22Rv1 (cell line): ENCODE measurements at regions not wholly inside any gene's neighbourhood (a gene's known extent, or its start where the extent isn't known, plus 50 kb on each side); places are given as distances from the start of the nearest gene placed in this dataset.
A peak's percentile ranks its signal among the peaks of the same experiment; 100 is the strongest.

Experiments
- H3K27ac ChIP-seq: fragments of 450-650 bp; 2 replicates; pipeline ENCODE4 v1.5.1; 2017
- ZFX ChIP-seq: fragments of 450-650 bp; IDR thresholded peaks from 2 replicates; pipeline ENCODE4 v1.6.1; 2017; ENCODE audit warnings: antibody characterized with exemption, borderline replicate concordance
- TF ChIP-seq, protein P1 (sequence below): fragments of 450-650 bp; IDR thresholded peaks from 2 replicates; pipeline ENCODE4 v1.5.1; 2017; ENCODE audit warnings: mild to moderate bottlenecking

DNA sequence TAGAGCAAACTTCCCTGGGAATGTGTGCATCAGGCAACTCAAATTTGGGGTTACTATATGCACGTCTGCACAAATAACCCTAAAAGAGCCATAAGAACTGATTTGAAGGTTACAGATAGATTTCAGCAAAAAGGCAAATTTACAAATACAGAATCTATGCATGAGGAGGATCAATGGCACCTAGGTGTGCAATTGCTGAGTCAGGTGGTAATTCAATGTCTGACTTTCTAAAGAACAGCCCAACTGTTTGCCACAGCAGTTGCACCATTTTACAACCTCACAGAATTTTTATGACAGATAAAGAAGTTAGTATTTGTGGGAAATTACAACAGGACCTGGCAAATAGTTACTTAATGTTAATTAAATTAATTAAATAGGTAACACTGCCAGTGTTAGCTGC lies 405.5 kb downstream of the TMEM114 start:
- no peak overlapping the region for H3K27ac ChIP-seq
- TF ChIP-seq ZFX = no peak
- TF ChIP-seq, protein P1, sequence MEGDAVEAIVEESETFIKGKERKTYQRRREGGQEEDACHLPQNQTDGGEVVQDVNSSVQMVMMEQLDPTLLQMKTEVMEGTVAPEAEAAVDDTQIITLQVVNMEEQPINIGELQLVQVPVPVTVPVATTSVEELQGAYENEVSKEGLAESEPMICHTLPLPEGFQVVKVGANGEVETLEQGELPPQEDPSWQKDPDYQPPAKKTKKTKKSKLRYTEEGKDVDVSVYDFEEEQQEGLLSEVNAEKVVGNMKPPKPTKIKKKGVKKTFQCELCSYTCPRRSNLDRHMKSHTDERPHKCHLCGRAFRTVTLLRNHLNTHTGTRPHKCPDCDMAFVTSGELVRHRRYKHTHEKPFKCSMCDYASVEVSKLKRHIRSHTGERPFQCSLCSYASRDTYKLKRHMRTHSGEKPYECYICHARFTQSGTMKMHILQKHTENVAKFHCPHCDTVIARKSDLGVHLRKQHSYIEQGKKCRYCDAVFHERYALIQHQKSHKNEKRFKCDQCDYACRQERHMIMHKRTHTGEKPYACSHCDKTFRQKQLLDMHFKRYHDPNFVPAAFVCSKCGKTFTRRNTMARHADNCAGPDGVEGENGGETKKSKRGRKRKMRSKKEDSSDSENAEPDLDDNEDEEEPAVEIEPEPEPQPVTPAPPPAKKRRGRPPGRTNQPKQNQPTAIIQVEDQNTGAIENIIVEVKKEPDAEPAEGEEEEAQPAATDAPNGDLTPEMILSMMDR = no peak

DNA sequence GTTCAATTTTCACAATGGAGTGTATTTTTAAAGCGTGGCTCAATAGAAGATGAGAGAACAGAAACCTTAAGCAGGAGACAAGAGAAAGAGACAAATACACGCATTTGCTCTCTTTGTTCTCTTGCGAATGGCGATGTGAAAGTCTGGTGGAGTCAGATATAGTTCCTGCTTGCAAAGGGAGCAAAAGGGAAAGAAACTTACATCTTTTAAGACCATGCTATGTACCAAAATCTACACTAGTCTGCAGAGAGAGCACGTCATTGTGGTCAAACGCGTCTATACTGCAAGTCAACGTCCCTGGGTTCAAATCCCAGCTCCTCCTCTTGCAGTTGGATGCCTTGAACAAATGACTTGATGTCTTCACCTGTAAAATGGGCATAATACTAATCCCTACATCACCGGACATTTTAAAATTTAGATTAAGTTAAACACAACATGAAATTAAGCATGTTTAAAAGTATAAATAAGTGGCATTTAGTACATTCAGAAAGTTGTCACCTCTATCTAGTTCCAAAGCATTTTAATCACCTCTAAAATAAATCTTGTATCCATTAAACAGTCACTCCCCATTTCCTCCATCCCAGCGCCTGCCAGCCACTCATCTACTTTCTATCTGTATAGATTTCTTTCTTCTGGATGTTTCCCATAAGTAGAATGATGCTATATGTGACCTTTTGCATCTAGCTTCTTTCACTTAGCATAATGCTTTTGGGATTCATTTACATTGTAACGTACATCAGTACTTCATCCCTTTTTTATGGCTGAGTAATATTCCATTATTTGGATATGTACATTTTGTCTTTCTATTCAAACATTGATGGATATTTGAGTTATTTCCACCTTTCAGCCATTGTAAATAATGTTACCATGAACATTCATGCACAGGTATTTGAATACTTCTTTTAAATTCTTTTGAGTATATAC lies 406.9 kb downstream of the TMEM114 start:
- TF ChIP-seq, protein P1 = no peak
- no peak for TF ChIP-seq ZFX
- no peak overlapping the region for H3K27ac ChIP-seq

DNA sequence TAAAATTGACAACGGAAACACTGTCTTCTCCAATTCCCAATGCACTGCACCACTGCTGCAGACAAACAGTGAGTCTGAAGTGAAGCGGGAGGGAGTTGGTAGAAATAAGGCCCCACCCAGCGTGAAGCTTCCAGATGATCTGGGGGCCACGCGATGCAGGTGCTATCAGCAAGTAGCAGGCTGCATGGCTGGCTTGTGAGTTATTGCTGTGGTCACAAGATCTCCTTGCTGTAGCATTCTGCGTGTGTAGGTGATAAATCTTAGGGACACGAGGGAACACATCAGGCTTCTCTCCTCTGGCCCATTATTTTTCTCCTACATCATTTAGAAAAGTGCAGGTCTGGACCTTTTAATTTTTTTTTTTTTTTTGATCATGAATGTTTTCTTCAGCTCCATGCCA lies 407.6 kb downstream of the TMEM114 start:
- TF ChIP-seq, protein P1 = no peak
- TF ChIP-seq ZFX = no peak
- H3K27ac ChIP-seq = no peak overlapping the region

DNA sequence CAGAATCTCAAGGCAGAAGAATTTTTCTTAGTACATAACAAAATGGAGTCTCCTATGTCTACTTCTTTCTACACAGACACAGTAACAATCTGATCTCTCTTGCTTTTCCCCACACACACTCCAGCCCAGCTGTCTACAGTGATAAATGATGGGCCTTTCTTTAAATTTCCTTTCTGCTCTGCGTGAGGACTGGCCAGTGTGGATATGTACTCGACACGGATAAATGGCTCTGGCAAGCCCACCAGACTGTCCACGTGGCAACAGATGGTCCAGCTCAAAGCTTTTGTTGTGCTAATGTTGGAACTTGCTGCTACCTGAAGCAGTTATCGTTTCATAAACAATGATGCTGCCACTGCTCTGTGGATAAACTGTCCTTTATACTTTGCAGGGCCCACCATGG lies 410.7 kb downstream of the TMEM114 start:
- no peak overlapping the region for H3K27ac ChIP-seq
- TF ChIP-seq ZFX = no peak
- TF ChIP-seq, protein P1 = no peak

DNA sequence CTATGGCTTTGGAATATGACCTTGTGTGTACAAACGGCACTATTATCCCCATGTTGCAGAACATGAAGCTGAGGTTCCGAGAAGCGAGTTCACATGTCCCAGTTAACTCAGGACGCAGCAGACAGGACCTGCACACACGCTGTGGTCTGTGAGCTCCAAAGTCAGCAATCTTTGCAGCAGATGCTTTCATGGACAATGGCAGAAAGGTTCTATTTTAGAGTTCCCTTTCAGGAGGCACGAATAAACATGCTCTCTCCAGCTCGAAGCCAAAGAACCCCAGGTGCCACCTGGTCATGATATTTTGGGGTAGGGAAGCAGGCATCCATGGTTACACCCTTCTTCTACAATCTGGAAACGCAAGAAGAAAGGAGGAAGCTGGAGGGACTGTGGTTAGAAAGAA lies 412.0 kb downstream of the TMEM114 start:
- no peak overlapping the region for H3K27ac ChIP-seq
- TF ChIP-seq, protein P1 = no peak
- no peak for TF ChIP-seq ZFX

DNA sequence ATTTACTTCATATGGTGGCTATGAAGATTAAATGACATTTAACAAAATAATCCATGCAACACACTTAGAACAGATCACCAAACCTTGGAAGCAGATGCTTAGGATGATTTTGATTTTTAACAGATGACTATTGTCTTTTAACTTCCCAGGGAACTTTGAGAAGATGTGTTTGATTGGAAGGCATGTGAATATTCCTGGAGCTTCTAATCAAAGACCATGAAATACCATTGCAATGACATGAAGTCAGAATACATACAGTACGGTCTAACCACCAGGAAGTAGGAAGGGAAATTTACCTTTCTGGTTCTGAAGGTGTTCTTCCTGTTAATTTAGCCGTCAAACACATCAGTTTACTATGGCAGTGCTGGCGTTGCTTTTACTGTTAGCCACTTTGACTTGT lies 414.9 kb downstream of the TMEM114 start:
- TF ChIP-seq, protein P1 = no peak
- TF ChIP-seq ZFX = no peak
- H3K27ac ChIP-seq = no peak overlapping the region

DNA sequence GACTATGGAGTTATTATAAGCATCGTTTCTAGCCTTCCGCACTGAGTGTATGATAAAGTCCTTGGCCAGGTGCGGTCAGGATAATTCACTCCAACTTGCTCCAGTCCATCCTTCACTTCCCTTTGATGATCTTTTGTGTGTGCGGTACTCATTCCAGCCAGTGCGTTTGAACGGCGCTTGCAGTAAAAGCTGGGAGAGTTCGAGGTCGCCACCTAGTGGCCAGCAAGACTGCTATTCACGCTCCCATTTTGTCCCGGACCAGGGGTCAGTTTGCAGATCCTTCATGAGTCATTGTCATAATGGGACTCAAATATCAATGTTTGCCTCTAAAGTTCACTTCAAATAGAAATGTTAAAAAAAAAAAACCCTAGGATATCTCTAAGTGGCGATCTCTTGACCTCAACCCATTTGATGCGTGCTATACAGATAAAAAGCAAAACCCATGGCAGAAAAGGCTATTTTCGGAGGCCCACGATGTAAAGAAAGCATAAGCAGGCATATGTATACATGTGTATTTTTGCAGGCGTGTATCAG lies 417.1 kb downstream of the TMEM114 start:
- TF ChIP-seq ZFX = no peak
- TF ChIP-seq, protein P1 = peak; percentile 95
- no peak overlapping the region for H3K27ac ChIP-seq
